GM12892 (cell line): ENCODE measurements at regions not wholly inside any gene's neighbourhood (a gene's known extent, or its start where the extent isn't known, plus 50 kb on each side); places are given as distances from the start of the nearest gene placed in this dataset.

Experiments
- POLR2A ChIP-seq: IDR thresholded peaks from 2 replicates; pipeline ENCODE4 v1.6.1; 2011; ENCODE audit warnings: low read depth, low read length, control low read depth
- POLR2AphosphoS5 ChIP-seq: IDR thresholded peaks from 2 replicates; pipeline ENCODE4 v1.6.1; 2011; ENCODE audit warnings: low read depth, low read length, control low read depth

- TF ChIP-seq POLR2AphosphoS5: no peak
- TF ChIP-seq POLR2A: no peak
Observed at GRCh38 chr5:171627936-171628632, 157.5 kb upstream of the SMIM23 start.
